HCT116 (cell line): ENCODE measurements at regions not wholly inside any gene's neighbourhood (a gene's known extent, or its start where the extent isn't known, plus 50 kb on each side); places are given as distances from the start of the nearest gene placed in this dataset.

Experiments
- ATAC-seq: fragments of 200-7000 bp; cut with Tn5 transposase; 2 replicates; pipeline ENCODE4 v1.9.1; 2020; ENCODE audit warnings: mild to moderate bottlenecking, moderate library complexity
- BruUV-seq: library from RNA; stranded (reverse); fragments of 400-500 nt; replicated peaks from 2 replicates; lab custom pipeline; 2021; lab: Mats Ljungman, UMichigan
- CTCF ChIA-PET: fragments of 300-600 bp; sonication (Branson Sonifier 250); formaldehyde crosslinking; loops from one replicate; lab custom pipeline; 2021; ENCODE audit warnings: antibody characterized with exemption; lab: Charles Lee
- POLR2A ChIA-PET: fragments of 300-600, 350-600 bp; sonication (Branson Sonifier 250); formaldehyde crosslinking; loops from one replicate; lab custom pipeline; 2021; ENCODE audit warnings: antibody characterized with exemption; lab: Charles Lee
- RAD21 ChIA-PET, 2 experiments: fragments of 300-600 bp; sonication (Branson Sonifier 250); formaldehyde crosslinking; loops; one replicate each; lab custom pipeline; 2023; ENCODE audit warnings: low total read pairs in 2 of 2; ENCODE audit not compliant: uncharacterized antibody in 2 of 2, unreplicated experiment in 2 of 2, low non-redundant PET in 1 of 2; lab: Charles Lee
- DNase-seq: peaks from one replicate; pipeline ENCODE4 v3.0.0-alpha.2; 2010; ENCODE audit warnings: low read depth, low spot score
- H2AFZ ChIP-seq: fragments of 200-600 bp; shearing (Covaris generic), sonication (generic); 2 replicates; pipeline ENCODE4 v1.6.1; 2017; ENCODE audit warnings: low read depth, mixed run types, mixed read lengths, antibody characterized with exemption, low read length; ENCODE audit not compliant: poor library complexity, severe bottlenecking
- H3K27ac ChIP-seq: 2 replicates; pipeline ENCODE4 v1.5.1; 2012; ENCODE audit warnings: low read depth, low read length
- H3K27me3 ChIP-seq: fragments of 200-600 bp; sonication (generic); 2 replicates; pipeline ENCODE4 v1.6.1; 2016; ENCODE audit warnings: mixed run types, low read length, mixed read lengths; ENCODE audit not compliant: insufficient read depth
- H3K36me3 ChIP-seq, 2 experiments: fragments of 200-500 bp in 1 of 2; fragments of 200-600 bp in 1 of 2; sonication (Bioruptor generic) in 1 of 2; sonication (generic) in 1 of 2; 2 replicates each; pipeline versions ENCODE4 v1.5.1 to v1.6.1; 2014 to 2016; ENCODE audit warnings: low read length in 2 of 2, inconsistent platforms in 1 of 2, mixed read lengths in 1 of 2, mixed run types in 1 of 2; ENCODE audit not compliant: insufficient read depth in 2 of 2, control insufficient read depth in 1 of 2
- H3K4me1 ChIP-seq, 2 experiments: fragments of 200-600 bp in 1 of 2; sonication (generic) in 1 of 2; 2 replicates each; pipeline versions ENCODE4 v1.5.1 to v1.6.1; 2012 to 2017; ENCODE audit warnings: low read length in 2 of 2, inconsistent platforms in 1 of 2, mild to moderate bottlenecking in 1 of 2, mixed read lengths in 1 of 2, mixed run types in 1 of 2, moderate library complexity in 1 of 2; ENCODE audit not compliant: insufficient read depth in 2 of 2, control insufficient read depth in 1 of 2
- H3K4me2 ChIP-seq: fragments of 200-600 bp; sonication (generic); 2 replicates; pipeline ENCODE4 v1.6.1; 2017; ENCODE audit warnings: mixed run types, low read length, mixed read lengths
- H3K4me3 ChIP-seq, 2 experiments: fragments of 200-600 bp in 1 of 2; sonication (generic) in 1 of 2; replicated peaks in 1 of 2; 2 replicates each; pipeline ENCODE4 v1.5.1; 2011 to 2016; ENCODE audit warnings: low read length in 2 of 2, control low read depth in 1 of 2, low read depth in 1 of 2, mild to moderate bottlenecking in 1 of 2, mixed read lengths in 1 of 2, mixed run types in 1 of 2
- H3K79me2 ChIP-seq: fragments of 200-600 bp; sonication (generic); 2 replicates; pipeline ENCODE4 v1.6.1; 2017; ENCODE audit warnings: mild to moderate bottlenecking, mixed run types, low read length, moderate library complexity, mixed read lengths; ENCODE audit not compliant: insufficient read depth
- H3K9ac ChIP-seq: fragments of 200-600 bp; sonication (generic); 2 replicates; pipeline ENCODE4 v1.6.1; 2016; ENCODE audit warnings: low read length, mixed read lengths
- H3K9me2 ChIP-seq: fragments of 200-600 bp; sonication (generic), shearing (Covaris generic); 2 replicates; pipeline ENCODE4 v1.6.1; 2017; ENCODE audit warnings: mixed run types, mild to moderate bottlenecking, moderate library complexity; ENCODE audit not compliant: insufficient read depth
- H3K9me3 ChIP-seq, 2 experiments: fragments of 200-500 bp in 1 of 2; fragments of 200-600 bp in 1 of 2; sonication (Bioruptor generic) in 1 of 2; sonication (generic) in 1 of 2; 2 replicates each; pipeline ENCODE4 v1.6.1; 2014 to 2017; ENCODE audit warnings: low read length in 2 of 2, mixed read lengths in 2 of 2, inconsistent platforms in 1 of 2, low read depth in 1 of 2, mild to moderate bottlenecking in 1 of 2, mixed run types in 1 of 2, moderate library complexity in 1 of 2; ENCODE audit not compliant: control insufficient read depth in 1 of 2, insufficient read depth in 1 of 2
- H4K20me1 ChIP-seq: fragments of 200-600 bp; sonication (generic), shearing (Covaris generic); 2 replicates; pipeline ENCODE4 v1.6.1; 2017; ENCODE audit warnings: mixed run types, mild to moderate bottlenecking, moderate library complexity; ENCODE audit not compliant: insufficient read depth
- ATF3 ChIP-seq: IDR thresholded peaks from 2 replicates; pipeline ENCODE4 v1.6.1; 2012
- CBX3 ChIP-seq: IDR thresholded peaks from 2 replicates; pipeline ENCODE4 v1.6.1; 2012; ENCODE audit warnings: low read depth
- CEBPB ChIP-seq: IDR thresholded peaks from 2 replicates; pipeline ENCODE4 v1.6.1; 2012; ENCODE audit warnings: low read depth
- CTCF ChIP-seq, 3 experiments: fragments of 200-600 bp in 1 of 3; sonication (generic) in 1 of 3; IDR thresholded peaks in 2 of 3; conservative IDR thresholded peaks in 1 of 3; 2 replicates each; pipeline ENCODE4 v1.5.1; 2012 to 2017; ENCODE audit warnings: low read depth in 2 of 3, low read length in 2 of 3, antibody characterized with exemption in 1 of 3, borderline replicate concordance in 1 of 3, control low read depth in 1 of 3, mild to moderate bottlenecking in 1 of 3, mixed read lengths in 1 of 3, mixed run types in 1 of 3, moderate library complexity in 1 of 3; ENCODE audit not compliant: insufficient read depth in 1 of 3
- JUND ChIP-seq: IDR thresholded peaks from 2 replicates; pipeline ENCODE4 v1.6.1; 2012
- MAX ChIP-seq: IDR thresholded peaks from 2 replicates; pipeline ENCODE4 v1.6.1; 2012
- POLR2A ChIP-seq: IDR thresholded peaks from 2 replicates; pipeline ENCODE4 v1.7.0; 2011; ENCODE audit warnings: borderline replicate concordance; ENCODE audit not compliant: insufficient read depth, insufficient read length; ENCODE audit errors: extremely low read depth
- POLR2AphosphoS5 ChIP-seq: IDR thresholded peaks from 2 replicates; pipeline ENCODE4 v1.6.1; 2011; ENCODE audit warnings: mild to moderate bottlenecking, low read depth, low read length, moderate library complexity
- RAD21 ChIP-seq: IDR thresholded peaks from 2 replicates; pipeline ENCODE4 v1.6.1; 2012; ENCODE audit warnings: low read depth, mild to moderate bottlenecking
- REST ChIP-seq: IDR thresholded peaks from 2 replicates; pipeline ENCODE4 v1.6.1; 2012; ENCODE audit warnings: low read depth
- TCF7L2 ChIP-seq: IDR thresholded peaks from 2 replicates; pipeline ENCODE4 v1.7.0; 2011; ENCODE audit warnings: borderline replicate concordance, inconsistent platforms; ENCODE audit not compliant: insufficient read depth, insufficient read length; ENCODE audit errors: extremely low read depth
- ZBTB33 ChIP-seq: IDR thresholded peaks from 2 replicates; pipeline ENCODE4 v1.6.1; 2011; ENCODE audit warnings: mild to moderate bottlenecking, low read length, moderate library complexity; ENCODE audit not compliant: insufficient replicate concordance; ENCODE audit errors: extremely low read depth
- ZFX ChIP-seq: fragments of 450-650 bp; IDR thresholded peaks from 2 replicates; pipeline ENCODE4 v1.6.1; 2017
- ZNF274 ChIP-seq: fragments of 200-500 bp; sonication (Bioruptor generic); IDR thresholded peaks from 2 replicates; pipeline ENCODE4 v1.6.1; 2014; ENCODE audit warnings: mild to moderate bottlenecking, low read depth, low read length, inconsistent platforms
- intact Hi-C: fragments of 100-400 bp; cut with micrococcal nuclease; formaldehyde crosslinking; loops from 2 replicates; pipeline ENCODE4 v1.10.0; 2022

GRCh38 chr20:17036541-17036940 is 190.3 kb upstream of the PCSK2 start:
- Histone ChIP-seq H3K9me2 (no peaks in the 10 kb centered on the region), H3K27ac (no peak overlapping the region), H3K27me3 (no peaks in the 10 kb centered on the region), H3K4me2 (no peak overlapping the region), H3K4me1 (no peaks in the 10 kb centered on the region; a peak in 1 of 4 replicates), H2AFZ (no peak overlapping the region), H4K20me1 (no peaks in the 10 kb centered on the region), H3K9me3 (no peaks in the 10 kb centered on the region), H3K79me2 (no peaks in the 10 kb centered on the region), H3K9ac (no peak overlapping the region), H3K36me3 (no peaks in the 10 kb centered on the region), H3K4me3 (no peak overlapping the region)
- no TSS peak for BruUV-seq
- POLR2A ChIA-PET = no interaction called here
- intact Hi-C loops = no loop called here
- CTCF ChIA-PET = no interaction called here
- TF ChIP-seq TCF7L2 (no peak), CEBPB (no peak), ATF3 (no peak), ZBTB33 (no peak), POLR2AphosphoS5 (no peak), ZNF274 (no peak), CBX3 (no peak), REST (no peak), POLR2A (no peak), JUND (no peak), RAD21 (no peak), MAX (no peak), CTCF (IDR thresholded peaks at IDR 0.05 in 2 of 3, conservative IDR thresholded peaks at IDR 0.05 in 1 of 3; ENCODE audit: borderline replicate concordance in 1 of 3, insufficient read depth in 1 of 3, low read depth in 2 of 3, low read length in 2 of 3) (no peak), ZFX (no peak)
- ATAC-seq (no peak), DNase-seq (no peak)
- RAD21 ChIA-PET = no interaction called here
